ENCODE measurements at regions not wholly inside any gene's neighbourhood (a gene's known extent, or its start where the extent isn't known, plus 50 kb on each side); places are given as distances from the start of the nearest gene placed in this dataset.
A peak's percentile ranks its signal among the peaks of the same experiment; 100 is the strongest.

DNA sequence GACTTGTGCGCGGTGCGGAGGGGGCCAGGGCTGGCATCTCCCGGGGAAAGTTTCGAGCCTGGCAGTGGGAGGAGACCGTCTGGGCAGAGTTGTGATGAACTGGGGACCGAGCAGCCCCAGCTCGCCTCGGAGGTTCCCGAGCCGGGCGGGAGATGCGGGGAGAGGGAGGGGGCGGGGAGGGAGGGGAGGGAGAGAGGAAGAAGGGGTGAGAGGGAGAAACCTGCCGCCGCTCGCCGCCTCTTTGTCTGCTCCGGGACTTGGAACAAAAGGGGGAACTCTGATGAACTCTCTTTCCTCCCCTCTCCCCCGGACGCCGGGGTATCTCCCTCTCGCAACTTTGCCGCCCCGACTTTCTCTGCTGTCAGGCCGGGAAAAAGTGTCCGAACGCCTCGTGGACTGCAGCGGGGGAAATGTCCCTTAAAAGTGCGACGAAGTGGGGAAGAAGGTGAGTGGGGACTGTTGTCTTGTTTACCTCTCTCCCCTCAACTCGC is 72.7 kb downstream of the SOX4 start (continued):
- TF ChIP-seq EP300 (IDR thresholded peaks at IDR 0.05; ENCODE audit: borderline replicate concordance in 1 of 2, low read depth in 1 of 2, low read length in 1 of 2): no peak
- TF ChIP-seq SIN3A (IDR thresholded peaks at IDR 0.05; ENCODE audit: borderline replicate concordance, low read depth, low read length): no peak
- TF ChIP-seq POLR2AphosphoS5 (IDR thresholded peaks at IDR 0.05; ENCODE audit: low read depth, low read length): no peak
- TF ChIP-seq RFX5 (IDR thresholded peaks at IDR 0.05; ENCODE audit: low read length): no peak

DNA sequence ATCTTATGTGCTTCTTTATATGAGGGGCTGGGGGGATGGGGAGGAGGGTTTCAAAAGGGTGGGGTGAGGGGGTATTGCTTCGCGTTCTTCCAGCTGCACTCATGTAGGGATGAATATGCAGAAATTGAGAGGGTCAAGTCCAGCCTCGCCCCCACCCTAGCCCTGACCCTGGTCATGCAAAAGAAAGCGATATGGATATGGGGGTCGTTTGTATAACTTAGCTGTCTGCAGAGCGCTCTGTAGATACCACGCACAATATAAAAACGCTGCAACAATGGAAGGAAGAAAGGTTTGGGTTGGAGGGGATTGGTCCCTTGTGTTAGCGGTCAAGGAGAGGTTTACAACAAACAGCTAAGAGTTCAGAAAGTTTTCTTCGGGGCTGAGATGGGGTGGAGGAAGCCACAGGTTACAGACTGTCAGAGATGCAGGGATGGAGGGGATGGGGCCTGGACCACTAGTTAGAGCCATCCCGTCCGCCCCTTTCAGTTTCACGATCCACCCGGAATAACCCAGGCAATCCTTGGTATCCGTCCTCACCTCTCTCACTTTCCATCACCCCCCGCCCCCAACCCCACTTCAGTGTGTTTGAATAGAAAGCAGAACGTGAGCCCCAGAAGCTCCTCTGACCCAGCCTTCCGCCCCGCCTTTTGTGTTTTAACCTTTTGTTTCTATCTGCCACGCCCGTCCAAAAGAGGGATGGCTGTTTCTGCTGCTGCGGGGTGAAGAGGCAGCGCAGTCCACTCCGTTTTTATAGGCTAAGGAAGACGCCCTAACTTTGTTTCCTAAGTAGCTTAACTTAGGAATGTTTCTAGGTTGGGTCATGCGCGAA is 73.5 kb downstream of the SOX4 start:
- ChIA-PET POLR2A (interaction anchor here (0.6 to 1.7 kb wide), 6 partner anchors 24 to 1753 kb away, joined by 3 to 7 read pairs (median 3); partner anchors contain the start of gene SOX4), CTCF (interaction anchor here (1.2 to 1.3 kb wide), 2 partner anchors 11 to 283 kb away, joined by 3 read pairs; no protein-coding TSS in a partner anchor)
- peak overlapping the region; percentile 90 for H3K9ac ChIP-seq
- no peaks in the 10 kb centered on the region; the same call in 1 of the 2 replicates for H4K20me1 ChIP-seq (ENCODE audit: insufficient read depth)
- H2AFZ ChIP-seq (ENCODE audit: low read depth): peak overlapping the region; percentile 97
- peak overlapping the region; percentile 89 for H3K4me2 ChIP-seq
- no peaks in the 10 kb centered on the region for H3K9me2 ChIP-seq
- no peaks in the 10 kb centered on the region for H3F3A ChIP-seq (replicated peaks; ENCODE audit: insufficient read depth)
- peak overlapping the region; percentile 74 to 93 for H3K4me3 ChIP-seq (ENCODE audit: low read depth in 2 of 2, low read length in 1 of 2)
- H3K27ac ChIP-seq (ENCODE audit: low read depth in 2 of 2, low read length in 1 of 2): peak overlapping the region; percentile 42 to 58
- TF ChIP-seq IRF3 (IDR thresholded peaks at IDR 0.05; ENCODE audit: low read depth, low read length) (no peak), MAX (IDR thresholded peaks at IDR 0.05; ENCODE audit: low read depth) (peak; percentile 12; the same call in 1 of the 2 replicates), FOSL2 (IDR thresholded peaks at IDR 0.05; ENCODE audit: borderline replicate concordance, low read depth) (no peak), TAF1 (IDR thresholded peaks at IDR 0.05; ENCODE audit: borderline replicate concordance, low read depth, low read length) (peak; percentile 42; the same call in 1 of the 2 replicates)
- no peaks in the 10 kb centered on the region for H3K27me3 ChIP-seq (ENCODE audit: insufficient read depth)
- DNase-seq: peak; percentile 71
- H3K36me3 ChIP-seq (replicated peaks in 1 of 2; ENCODE audit: control insufficient read depth in 1 of 2, insufficient read depth in 2 of 2, low read length in 1 of 2): peaks cover 0 to 23% of the 10 kb centered on the region in 2 experiments
- no peaks in the 10 kb centered on the region for H3K9me3 ChIP-seq
- 14% methylated on average over 27 of the region's 27 CpGs for WGBS (ENCODE audit: low lambda C conversion rate)
- peaks cover 54% of the 10 kb centered on the region for H3K79me2 ChIP-seq (ENCODE audit: insufficient read depth)
- H3K4me1 ChIP-seq (ENCODE audit: control insufficient read depth in 1 of 2, insufficient read depth in 2 of 2, low read depth in 1 of 2, low read length in 1 of 2): no peaks in the 10 kb centered on the region; a peak in 2 of 4 replicates

DNA sequence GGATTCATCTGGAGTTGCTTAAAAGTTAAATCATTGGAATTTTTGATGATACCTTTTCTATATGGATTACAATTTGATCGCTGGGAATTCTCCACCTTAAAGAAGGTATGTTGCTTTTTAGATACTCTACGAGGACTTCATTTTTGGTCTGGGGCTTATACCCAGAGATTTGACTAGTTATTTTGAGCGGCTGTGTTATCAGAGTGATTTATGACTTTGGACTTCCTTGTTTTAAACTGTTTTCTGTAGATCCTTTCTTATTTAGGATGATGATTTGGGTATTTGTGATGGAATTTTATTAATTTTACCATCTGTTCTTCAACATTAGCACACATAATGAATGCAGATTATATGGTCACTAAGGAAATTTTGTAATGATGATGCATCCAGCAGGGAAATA is 75.2 kb downstream of the SOX4 start:
- 0 out of 2 replicates have a peak overlapping the region, but pooled peaks have one; percentile 6 for H3K9ac ChIP-seq
- no peaks in the 10 kb centered on the region; the same call in 1 of the 2 replicates for H4K20me1 ChIP-seq (ENCODE audit: insufficient read depth)
- no peak for DNase-seq
- H3K79me2 ChIP-seq (ENCODE audit: insufficient read depth): peaks cover 72% of the 10 kb centered on the region
- no peaks in the 10 kb centered on the region for H3K9me2 ChIP-seq
- WGBS (ENCODE audit: low lambda C conversion rate): 49% methylated on average over 3 of the region's 3 CpGs
- H3K4me1 ChIP-seq (ENCODE audit: control insufficient read depth in 1 of 2, insufficient read depth in 2 of 2, low read depth in 1 of 2, low read length in 1 of 2): no peaks in the 10 kb centered on the region; a peak in 2 of 4 replicates
- peaks cover 0 to 23% of the 10 kb centered on the region in 2 experiments for H3K36me3 ChIP-seq (replicated peaks in 1 of 2; ENCODE audit: control insufficient read depth in 1 of 2, insufficient read depth in 2 of 2, low read length in 1 of 2)
- H3F3A ChIP-seq (replicated peaks; ENCODE audit: insufficient read depth): no peaks in the 10 kb centered on the region
- H3K4me3 ChIP-seq (ENCODE audit: low read depth in 2 of 2, low read length in 1 of 2): peak overlapping the region; percentile 19 to 74; a peak in 3 of 4 replicates
- H3K9me3 ChIP-seq: no peaks in the 10 kb centered on the region
- ChIA-PET CTCF (no interaction called here), POLR2A (no interaction called here)
- no peak overlapping the region for H2AFZ ChIP-seq (ENCODE audit: low read depth)
- H3K4me2 ChIP-seq: peak overlapping the region; percentile 89
- no peak overlapping the region for H3K27ac ChIP-seq (ENCODE audit: low read depth in 2 of 2, low read length in 1 of 2)
- no peaks in the 10 kb centered on the region for H3K27me3 ChIP-seq (ENCODE audit: insufficient read depth)
- TF ChIP-seq IRF3 (IDR thresholded peaks at IDR 0.05; ENCODE audit: low read depth, low read length) (no peak), SMC3 (IDR thresholded peaks at IDR 0.05; ENCODE audit: low read depth, low read length) (no peak), ELF1 (IDR thresholded peaks at IDR 0.05) (no peak), RFX5 (IDR thresholded peaks at IDR 0.05; ENCODE audit: low read length) (no peak), FOXJ3 (CRISPR knock-in tag; IDR thresholded peaks at IDR 0.05) (no peak)
- TF ChIP-seq, protein P1, sequence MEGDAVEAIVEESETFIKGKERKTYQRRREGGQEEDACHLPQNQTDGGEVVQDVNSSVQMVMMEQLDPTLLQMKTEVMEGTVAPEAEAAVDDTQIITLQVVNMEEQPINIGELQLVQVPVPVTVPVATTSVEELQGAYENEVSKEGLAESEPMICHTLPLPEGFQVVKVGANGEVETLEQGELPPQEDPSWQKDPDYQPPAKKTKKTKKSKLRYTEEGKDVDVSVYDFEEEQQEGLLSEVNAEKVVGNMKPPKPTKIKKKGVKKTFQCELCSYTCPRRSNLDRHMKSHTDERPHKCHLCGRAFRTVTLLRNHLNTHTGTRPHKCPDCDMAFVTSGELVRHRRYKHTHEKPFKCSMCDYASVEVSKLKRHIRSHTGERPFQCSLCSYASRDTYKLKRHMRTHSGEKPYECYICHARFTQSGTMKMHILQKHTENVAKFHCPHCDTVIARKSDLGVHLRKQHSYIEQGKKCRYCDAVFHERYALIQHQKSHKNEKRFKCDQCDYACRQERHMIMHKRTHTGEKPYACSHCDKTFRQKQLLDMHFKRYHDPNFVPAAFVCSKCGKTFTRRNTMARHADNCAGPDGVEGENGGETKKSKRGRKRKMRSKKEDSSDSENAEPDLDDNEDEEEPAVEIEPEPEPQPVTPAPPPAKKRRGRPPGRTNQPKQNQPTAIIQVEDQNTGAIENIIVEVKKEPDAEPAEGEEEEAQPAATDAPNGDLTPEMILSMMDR (IDR thresholded peaks at IDR 0.05): no peak
- TF ChIP-seq, protein P2, sequence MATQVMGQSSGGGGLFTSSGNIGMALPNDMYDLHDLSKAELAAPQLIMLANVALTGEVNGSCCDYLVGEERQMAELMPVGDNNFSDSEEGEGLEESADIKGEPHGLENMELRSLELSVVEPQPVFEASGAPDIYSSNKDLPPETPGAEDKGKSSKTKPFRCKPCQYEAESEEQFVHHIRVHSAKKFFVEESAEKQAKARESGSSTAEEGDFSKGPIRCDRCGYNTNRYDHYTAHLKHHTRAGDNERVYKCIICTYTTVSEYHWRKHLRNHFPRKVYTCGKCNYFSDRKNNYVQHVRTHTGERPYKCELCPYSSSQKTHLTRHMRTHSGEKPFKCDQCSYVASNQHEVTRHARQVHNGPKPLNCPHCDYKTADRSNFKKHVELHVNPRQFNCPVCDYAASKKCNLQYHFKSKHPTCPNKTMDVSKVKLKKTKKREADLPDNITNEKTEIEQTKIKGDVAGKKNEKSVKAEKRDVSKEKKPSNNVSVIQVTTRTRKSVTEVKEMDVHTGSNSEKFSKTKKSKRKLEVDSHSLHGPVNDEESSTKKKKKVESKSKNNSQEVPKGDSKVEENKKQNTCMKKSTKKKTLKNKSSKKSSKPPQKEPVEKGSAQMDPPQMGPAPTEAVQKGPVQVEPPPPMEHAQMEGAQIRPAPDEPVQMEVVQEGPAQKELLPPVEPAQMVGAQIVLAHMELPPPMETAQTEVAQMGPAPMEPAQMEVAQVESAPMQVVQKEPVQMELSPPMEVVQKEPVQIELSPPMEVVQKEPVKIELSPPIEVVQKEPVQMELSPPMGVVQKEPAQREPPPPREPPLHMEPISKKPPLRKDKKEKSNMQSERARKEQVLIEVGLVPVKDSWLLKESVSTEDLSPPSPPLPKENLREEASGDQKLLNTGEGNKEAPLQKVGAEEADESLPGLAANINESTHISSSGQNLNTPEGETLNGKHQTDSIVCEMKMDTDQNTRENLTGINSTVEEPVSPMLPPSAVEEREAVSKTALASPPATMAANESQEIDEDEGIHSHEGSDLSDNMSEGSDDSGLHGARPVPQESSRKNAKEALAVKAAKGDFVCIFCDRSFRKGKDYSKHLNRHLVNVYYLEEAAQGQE (IDR thresholded peaks at IDR 0.05; ENCODE audit: low read depth, low read length): no peak
